WTC11 (cell line): ENCODE measurements at regions not wholly inside any gene's neighbourhood (a gene's known extent, or its start where the extent isn't known, plus 50 kb on each side); places are given as distances from the start of the nearest gene placed in this dataset.
"Not testable (repeated sequence)": the region's sequence is repeated elsewhere in the genome, so short reads cannot be mapped to it uniquely, and the experiment has no call there.

ENCODE experiments used
- ATAC-seq: fragments of 200-7000 bp; cut with Tn5 transposase; 2 replicates; pipeline ENCODE4 v1.10.0; 2021; ENCODE audit warnings: mild to moderate bottlenecking, moderate library complexity
- CTCF ChIA-PET: fragments of 300-600 bp; sonication (Branson Sonifier 250); formaldehyde crosslinking; loops from one replicate; lab custom pipeline; 2021; ENCODE audit warnings: antibody characterized with exemption; lab: Charles Lee
- POLR2A ChIA-PET: fragments of 350-600 bp; sonication (Branson Sonifier 250); formaldehyde crosslinking; loops from one replicate; lab custom pipeline; 2021; ENCODE audit warnings: antibody characterized with exemption; lab: Charles Lee
- DNase-seq: peaks from one replicate; pipeline ENCODE4 v3.0.0; 2021; ENCODE audit warnings: low spot score
- H3K27ac Mint-ChIP-seq: 2 replicates; pipeline ENCODE4 v1.8.0; 2021; ENCODE audit warnings: mixed read lengths
- H3K27me3 Mint-ChIP-seq: 2 replicates; pipeline ENCODE4 v1.8.0; 2021; ENCODE audit warnings: low read depth, mild to moderate bottlenecking, moderate library complexity, mixed read lengths
- H3K36me3 Mint-ChIP-seq: 2 replicates; pipeline ENCODE4 v1.8.0; 2021; ENCODE audit warnings: mixed read lengths
- H3K4me1 Mint-ChIP-seq: 2 replicates; pipeline ENCODE4 v1.8.0; 2022; ENCODE audit warnings: mixed read lengths
- H3K4me3 Mint-ChIP-seq: 2 replicates; pipeline ENCODE4 v1.8.0; 2021; ENCODE audit warnings: mild to moderate bottlenecking, moderate library complexity, mixed read lengths
- H3K9me3 Mint-ChIP-seq: 2 replicates; pipeline ENCODE4 v1.8.0; 2021; ENCODE audit warnings: mixed read lengths
- ETV6 ChIP-seq: sonication (generic); formaldehyde crosslinking; IDR thresholded peaks from 2 replicates; pipeline ENCODE4 v1.8.1; 2022; ENCODE audit warnings: mild to moderate bottlenecking, missing genetic modification reagents
- FOXP1 ChIP-seq: sonication (generic); formaldehyde crosslinking; IDR thresholded peaks from 2 replicates; pipeline ENCODE4 v1.8.0; 2022; ENCODE audit warnings: missing genetic modification reagents, mild to moderate bottlenecking, moderate library complexity, borderline replicate concordance
- IRF2 ChIP-seq: sonication (generic); formaldehyde crosslinking; IDR thresholded peaks from 2 replicates; pipeline ENCODE4 v1.8.0; 2022; ENCODE audit warnings: low read depth, missing genetic modification reagents, borderline replicate concordance
- NR1H2 ChIP-seq: sonication (generic); formaldehyde crosslinking; IDR thresholded peaks from 2 replicates; pipeline ENCODE4 v1.9.0; 2021; ENCODE audit warnings: mild to moderate bottlenecking, moderate library complexity, missing genetic modification reagents
- NR2C2 ChIP-seq: sonication (generic); formaldehyde crosslinking; IDR thresholded peaks from 2 replicates; pipeline ENCODE4 v1.8.0; 2022; ENCODE audit warnings: mild to moderate bottlenecking, missing genetic modification reagents
- RORB ChIP-seq: fragments of 250-450 bp; sonication (Bioruptor Pico); IDR thresholded peaks from 2 replicates; pipeline ENCODE4 v1.9.0; 2021; ENCODE audit warnings: mild to moderate bottlenecking
- SP1 ChIP-seq: sonication (generic); formaldehyde crosslinking; conservative IDR thresholded peaks from 2 replicates; pipeline ENCODE4 v1.8.1; 2022; ENCODE audit warnings: missing genetic modification reagents
- ZNF138 ChIP-seq: sonication (generic); formaldehyde crosslinking; conservative IDR thresholded peaks from 2 replicates; pipeline ENCODE4 v1.8.1; 2022; ENCODE audit warnings: mild to moderate bottlenecking, moderate library complexity, missing genetic modification reagents
- ZNF232 ChIP-seq: sonication (generic); formaldehyde crosslinking; IDR thresholded peaks from 2 replicates; pipeline ENCODE4 v1.8.0; 2022; ENCODE audit warnings: mild to moderate bottlenecking, missing genetic modification reagents
- TF ChIP-seq, protein P1 (sequence below): fragments of 200-600 bp; IDR thresholded peaks from 2 replicates; pipeline ENCODE4 v1.8.0; 2022; ENCODE audit warnings: antibody characterized with exemption
- TF ChIP-seq, protein P2 (sequence below): sonication (generic); formaldehyde crosslinking; IDR thresholded peaks from 2 replicates; pipeline ENCODE4 v1.8.1; 2022; ENCODE audit warnings: mild to moderate bottlenecking, missing genetic modification reagents, moderate library complexity, borderline replicate concordance
- TF ChIP-seq, protein P3 (sequence below): sonication (generic); formaldehyde crosslinking; IDR thresholded peaks from 2 replicates; pipeline ENCODE4 v1.8.0; 2022; ENCODE audit warnings: mild to moderate bottlenecking, missing genetic modification reagents
- TF ChIP-seq, protein P4 (sequence below): sonication (generic); formaldehyde crosslinking; IDR thresholded peaks from 2 replicates; pipeline ENCODE4 v1.8.1; 2022; ENCODE audit warnings: mild to moderate bottlenecking, moderate library complexity, missing genetic modification reagents
- TF ChIP-seq, protein P5 (sequence below): sonication (generic); formaldehyde crosslinking; IDR thresholded peaks from 2 replicates; pipeline ENCODE4 v1.8.1; 2023; ENCODE audit warnings: mild to moderate bottlenecking, missing genetic modification reagents, moderate library complexity
- TF ChIP-seq, protein P6 (sequence below): sonication (generic); formaldehyde crosslinking; IDR thresholded peaks from 2 replicates; pipeline ENCODE4 v1.8.0; 2022; ENCODE audit warnings: missing genetic modification reagents

DNA sequence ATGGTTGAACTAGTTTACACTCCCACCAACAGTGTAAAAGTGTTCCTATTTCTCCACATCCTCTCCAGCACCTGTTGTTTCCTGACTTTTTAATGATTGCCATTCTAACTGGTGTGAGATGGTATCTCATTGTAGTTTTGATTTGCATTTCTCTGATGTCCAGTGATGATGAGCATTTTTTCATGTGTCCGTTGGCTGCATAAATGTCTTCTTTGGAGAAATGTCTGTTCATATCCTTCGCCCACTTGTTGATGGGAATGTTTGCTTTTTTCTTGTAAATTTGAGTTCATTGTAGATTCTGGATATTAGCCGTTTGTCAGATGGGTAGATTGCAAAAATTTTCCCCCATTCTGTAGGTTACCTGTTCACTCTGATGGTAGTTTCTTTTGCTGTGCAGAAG lies 155.0 kb upstream of the CNKSR2 start:
- H3K27ac Mint-ChIP-seq, H3K4me3 Mint-ChIP-seq, H3K27me3 Mint-ChIP-seq, ATAC-seq, H3K36me3 Mint-ChIP-seq, DNase-seq, H3K4me1 Mint-ChIP-seq, POLR2A ChIA-PET, CTCF ChIA-PET: not testable (repeated sequence)
- H3K9me3 Mint-ChIP-seq, result peaks cover 23% of the 10 kb centered on the region

DNA sequence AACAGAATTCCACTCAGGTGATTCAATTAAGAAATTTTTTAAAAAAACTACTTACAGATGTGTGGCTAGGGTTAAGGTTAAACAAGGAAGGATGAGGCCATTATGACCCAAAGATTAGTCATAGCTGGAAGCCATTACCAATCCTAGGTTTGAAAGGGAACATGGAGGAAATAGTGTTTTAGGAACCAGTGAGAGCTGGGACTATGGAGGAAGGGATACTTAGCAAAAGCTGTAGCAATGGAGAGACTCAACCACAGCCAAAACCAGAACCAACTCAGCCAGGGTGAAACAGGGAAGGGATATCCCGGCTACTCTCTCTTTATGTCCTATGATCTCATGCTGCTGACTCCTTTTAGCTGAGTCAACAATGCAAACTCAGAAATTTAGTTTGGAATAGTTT lies 148.6 kb upstream of the CNKSR2 start:
- no peak for ATAC-seq
- no peak overlapping the region for H3K27ac Mint-ChIP-seq
- H3K4me3 Mint-ChIP-seq, result no peak overlapping the region
- H3K36me3 Mint-ChIP-seq, result no peaks in the 10 kb centered on the region
- DNase-seq, result no peak
- CTCF ChIA-PET, result no interaction called here
- TF ChIP-seq FOXP1 (CRISPR knock-in tag) (no peak), ZNF138 (no peak), NR2C2 (no peak)
- TF ChIP-seq, protein P1, sequence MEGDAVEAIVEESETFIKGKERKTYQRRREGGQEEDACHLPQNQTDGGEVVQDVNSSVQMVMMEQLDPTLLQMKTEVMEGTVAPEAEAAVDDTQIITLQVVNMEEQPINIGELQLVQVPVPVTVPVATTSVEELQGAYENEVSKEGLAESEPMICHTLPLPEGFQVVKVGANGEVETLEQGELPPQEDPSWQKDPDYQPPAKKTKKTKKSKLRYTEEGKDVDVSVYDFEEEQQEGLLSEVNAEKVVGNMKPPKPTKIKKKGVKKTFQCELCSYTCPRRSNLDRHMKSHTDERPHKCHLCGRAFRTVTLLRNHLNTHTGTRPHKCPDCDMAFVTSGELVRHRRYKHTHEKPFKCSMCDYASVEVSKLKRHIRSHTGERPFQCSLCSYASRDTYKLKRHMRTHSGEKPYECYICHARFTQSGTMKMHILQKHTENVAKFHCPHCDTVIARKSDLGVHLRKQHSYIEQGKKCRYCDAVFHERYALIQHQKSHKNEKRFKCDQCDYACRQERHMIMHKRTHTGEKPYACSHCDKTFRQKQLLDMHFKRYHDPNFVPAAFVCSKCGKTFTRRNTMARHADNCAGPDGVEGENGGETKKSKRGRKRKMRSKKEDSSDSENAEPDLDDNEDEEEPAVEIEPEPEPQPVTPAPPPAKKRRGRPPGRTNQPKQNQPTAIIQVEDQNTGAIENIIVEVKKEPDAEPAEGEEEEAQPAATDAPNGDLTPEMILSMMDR, result no peak
- POLR2A ChIA-PET, result no interaction called here
- H3K27me3 Mint-ChIP-seq, result peaks cover 4% of the 10 kb centered on the region; the same call in 1 of the 2 replicates
- H3K9me3 Mint-ChIP-seq, result peaks cover 11% of the 10 kb centered on the region
- no peaks in the 10 kb centered on the region for H3K4me1 Mint-ChIP-seq

DNA sequence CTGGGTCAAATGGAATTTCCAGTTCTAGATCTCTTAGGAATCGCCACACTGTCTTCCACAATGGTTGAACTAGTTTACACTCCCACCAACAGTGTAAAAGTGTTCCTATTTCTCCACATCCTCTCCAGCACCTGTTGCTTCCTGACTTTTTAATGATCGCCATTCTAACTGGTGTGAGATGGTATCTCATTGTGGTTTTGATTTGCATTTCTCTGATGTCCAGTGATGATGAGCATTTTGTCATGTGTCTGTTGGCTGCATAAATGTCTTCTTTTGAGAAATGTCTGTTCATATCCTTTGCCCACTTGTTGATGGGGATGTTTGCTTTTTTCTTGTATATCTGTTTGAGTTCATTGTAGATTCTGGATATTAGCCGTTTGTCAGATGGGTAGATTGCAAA lies 145.2 kb upstream of the CNKSR2 start:
- H3K36me3 Mint-ChIP-seq, ATAC-seq, DNase-seq, H3K4me3 Mint-ChIP-seq, CTCF ChIA-PET, H3K27me3 Mint-ChIP-seq, H3K27ac Mint-ChIP-seq, H3K4me1 Mint-ChIP-seq, POLR2A ChIA-PET: not testable (repeated sequence)
- peaks cover 13% of the 10 kb centered on the region for H3K9me3 Mint-ChIP-seq

DNA sequence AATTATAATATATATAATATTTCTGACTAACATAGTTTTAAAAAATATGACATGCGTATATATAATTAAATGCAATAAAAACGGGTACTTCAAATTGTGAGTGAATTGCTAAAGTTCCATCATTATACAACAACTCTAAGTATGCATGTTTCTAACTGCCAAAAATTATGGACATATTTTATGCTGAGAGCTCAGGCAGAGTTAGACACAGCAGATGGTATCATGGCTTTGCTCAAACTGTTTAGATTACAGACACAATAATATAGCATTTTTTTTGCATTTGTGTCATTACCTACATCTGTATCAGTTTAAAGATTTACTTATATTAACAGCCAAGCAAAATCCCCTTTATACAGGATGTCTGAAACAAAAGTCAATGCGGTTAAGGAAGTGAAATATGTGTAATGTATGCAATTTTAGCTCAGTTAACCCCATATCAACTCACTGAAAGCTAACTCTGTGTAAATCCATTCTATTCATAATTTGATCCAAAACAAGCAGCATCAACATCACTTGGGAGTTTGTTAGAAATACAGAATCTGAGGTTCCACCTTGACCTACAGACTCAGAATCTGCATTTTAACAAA lies 119.1 kb upstream of the CNKSR2 start:
- Mint-ChIP-seq H3K36me3 (no peaks in the 10 kb centered on the region), H3K4me1 (no peaks in the 10 kb centered on the region), H3K27ac (no peak overlapping the region), H3K9me3 (no peaks in the 10 kb centered on the region), H3K27me3 (no peaks in the 10 kb centered on the region), H3K4me3 (no peak overlapping the region)
- ATAC-seq (no peak), DNase-seq (no peak)
- ChIA-PET CTCF (no interaction called here), POLR2A (no interaction called here)
- TF ChIP-seq, protein P2, sequence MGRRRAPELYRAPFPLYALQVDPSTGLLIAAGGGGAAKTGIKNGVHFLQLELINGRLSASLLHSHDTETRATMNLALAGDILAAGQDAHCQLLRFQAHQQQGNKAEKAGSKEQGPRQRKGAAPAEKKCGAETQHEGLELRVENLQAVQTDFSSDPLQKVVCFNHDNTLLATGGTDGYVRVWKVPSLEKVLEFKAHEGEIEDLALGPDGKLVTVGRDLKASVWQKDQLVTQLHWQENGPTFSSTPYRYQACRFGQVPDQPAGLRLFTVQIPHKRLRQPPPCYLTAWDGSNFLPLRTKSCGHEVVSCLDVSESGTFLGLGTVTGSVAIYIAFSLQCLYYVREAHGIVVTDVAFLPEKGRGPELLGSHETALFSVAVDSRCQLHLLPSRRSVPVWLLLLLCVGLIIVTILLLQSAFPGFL (CRISPR knock-in tag), result no peak
- TF ChIP-seq ETV6 (CRISPR knock-in tag) (no peak), IRF2 (CRISPR knock-in tag) (no peak), SP1 (CRISPR knock-in tag) (no peak), ZNF232 (CRISPR knock-in tag) (no peak), RORB (CRISPR knock-in tag) (no peak), NR1H2 (CRISPR knock-in tag) (no peak)
- TF ChIP-seq, protein P3, sequence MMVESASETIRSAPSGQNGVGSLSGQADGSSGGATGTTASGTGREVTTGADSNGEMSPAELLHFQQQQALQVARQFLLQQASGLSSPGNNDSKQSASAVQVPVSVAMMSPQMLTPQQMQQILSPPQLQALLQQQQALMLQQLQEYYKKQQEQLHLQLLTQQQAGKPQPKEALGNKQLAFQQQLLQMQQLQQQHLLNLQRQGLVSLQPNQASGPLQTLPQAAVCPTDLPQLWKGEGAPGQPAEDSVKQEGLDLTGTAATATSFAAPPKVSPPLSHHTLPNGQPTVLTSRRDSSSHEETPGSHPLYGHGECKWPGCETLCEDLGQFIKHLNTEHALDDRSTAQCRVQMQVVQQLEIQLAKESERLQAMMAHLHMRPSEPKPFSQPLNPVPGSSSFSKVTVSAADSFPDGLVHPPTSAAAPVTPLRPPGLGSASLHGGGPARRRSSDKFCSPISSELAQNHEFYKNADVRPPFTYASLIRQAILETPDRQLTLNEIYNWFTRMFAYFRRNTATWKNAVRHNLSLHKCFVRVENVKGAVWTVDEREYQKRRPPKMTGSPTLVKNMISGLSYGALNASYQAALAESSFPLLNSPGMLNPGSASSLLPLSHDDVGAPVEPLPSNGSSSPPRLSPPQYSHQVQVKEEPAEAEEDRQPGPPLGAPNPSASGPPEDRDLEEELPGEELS (CRISPR knock-in tag), result no peak
- TF ChIP-seq, protein P1, result no peak
- TF ChIP-seq, protein P4, sequence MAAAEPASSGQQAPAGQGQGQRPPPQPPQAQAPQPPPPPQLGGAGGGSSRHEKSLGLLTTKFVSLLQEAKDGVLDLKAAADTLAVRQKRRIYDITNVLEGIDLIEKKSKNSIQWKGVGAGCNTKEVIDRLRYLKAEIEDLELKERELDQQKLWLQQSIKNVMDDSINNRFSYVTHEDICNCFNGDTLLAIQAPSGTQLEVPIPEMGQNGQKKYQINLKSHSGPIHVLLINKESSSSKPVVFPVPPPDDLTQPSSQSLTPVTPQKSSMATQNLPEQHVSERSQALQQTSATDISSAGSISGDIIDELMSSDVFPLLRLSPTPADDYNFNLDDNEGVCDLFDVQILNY (CRISPR knock-in tag), result no peak
- TF ChIP-seq, protein P5, sequence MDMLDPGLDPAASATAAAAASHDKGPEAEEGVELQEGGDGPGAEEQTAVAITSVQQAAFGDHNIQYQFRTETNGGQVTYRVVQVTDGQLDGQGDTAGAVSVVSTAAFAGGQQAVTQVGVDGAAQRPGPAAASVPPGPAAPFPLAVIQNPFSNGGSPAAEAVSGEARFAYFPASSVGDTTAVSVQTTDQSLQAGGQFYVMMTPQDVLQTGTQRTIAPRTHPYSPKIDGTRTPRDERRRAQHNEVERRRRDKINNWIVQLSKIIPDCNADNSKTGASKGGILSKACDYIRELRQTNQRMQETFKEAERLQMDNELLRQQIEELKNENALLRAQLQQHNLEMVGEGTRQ (CRISPR knock-in tag), result no peak
- TF ChIP-seq, protein P6, sequence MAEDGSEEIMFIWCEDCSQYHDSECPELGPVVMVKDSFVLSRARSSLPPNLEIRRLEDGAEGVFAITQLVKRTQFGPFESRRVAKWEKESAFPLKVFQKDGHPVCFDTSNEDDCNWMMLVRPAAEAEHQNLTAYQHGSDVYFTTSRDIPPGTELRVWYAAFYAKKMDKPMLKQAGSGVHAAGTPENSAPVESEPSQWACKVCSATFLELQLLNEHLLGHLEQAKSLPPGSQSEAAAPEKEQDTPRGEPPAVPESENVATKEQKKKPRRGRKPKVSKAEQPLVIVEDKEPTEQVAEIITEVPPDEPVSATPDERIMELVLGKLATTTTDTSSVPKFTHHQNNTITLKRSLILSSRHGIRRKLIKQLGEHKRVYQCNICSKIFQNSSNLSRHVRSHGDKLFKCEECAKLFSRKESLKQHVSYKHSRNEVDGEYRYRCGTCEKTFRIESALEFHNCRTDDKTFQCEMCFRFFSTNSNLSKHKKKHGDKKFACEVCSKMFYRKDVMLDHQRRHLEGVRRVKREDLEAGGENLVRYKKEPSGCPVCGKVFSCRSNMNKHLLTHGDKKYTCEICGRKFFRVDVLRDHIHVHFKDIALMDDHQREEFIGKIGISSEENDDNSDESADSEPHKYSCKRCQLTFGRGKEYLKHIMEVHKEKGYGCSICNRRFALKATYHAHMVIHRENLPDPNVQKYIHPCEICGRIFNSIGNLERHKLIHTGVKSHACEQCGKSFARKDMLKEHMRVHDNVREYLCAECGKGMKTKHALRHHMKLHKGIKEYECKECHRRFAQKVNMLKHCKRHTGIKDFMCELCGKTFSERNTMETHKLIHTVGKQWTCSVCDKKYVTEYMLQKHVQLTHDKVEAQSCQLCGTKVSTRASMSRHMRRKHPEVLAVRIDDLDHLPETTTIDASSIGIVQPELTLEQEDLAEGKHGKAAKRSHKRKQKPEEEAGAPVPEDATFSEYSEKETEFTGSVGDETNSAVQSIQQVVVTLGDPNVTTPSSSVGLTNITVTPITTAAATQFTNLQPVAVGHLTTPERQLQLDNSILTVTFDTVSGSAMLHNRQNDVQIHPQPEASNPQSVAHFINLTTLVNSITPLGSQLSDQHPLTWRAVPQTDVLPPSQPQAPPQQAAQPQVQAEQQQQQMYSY (CRISPR knock-in tag), result no peak
